ENCODE measurements at regions not wholly inside any gene's neighbourhood (a gene's known extent, or its start where the extent isn't known, plus 50 kb on each side); places are given as distances from the start of the nearest gene placed in this dataset.

- TF ChIP-seq SUZ12 (IDR thresholded peaks at IDR 0.05; ENCODE audit: extremely low read depth, insufficient read depth, insufficient read length) (no peak), YY1 (IDR thresholded peaks at IDR 0.05; ENCODE audit: insufficient read depth, insufficient read length) (no peak), ZNF274 (IDR thresholded peaks at IDR 0.05; ENCODE audit: low read depth, low read length) (no peak)
These were observed 137.3 kb upstream of the KIRREL3 start for GRCh38 chr11:127137771-127138280.
